ACC112 (cell line): ENCODE measurements at regions not wholly inside any gene's neighbourhood (a gene's known extent, or its start where the extent isn't known, plus 50 kb on each side); places are given as distances from the start of the nearest gene placed in this dataset.

ENCODE experiments used
- H2AFZ ChIP-seq: fragments of 200-600 bp; sonication (generic); one replicate; pipeline ENCODE4 v1.6.0; 2017; ENCODE audit warnings: antibody characterized with exemption, low read length; ENCODE audit not compliant: unreplicated experiment
- H3K27ac ChIP-seq: fragments of 200-600 bp; sonication (generic); 2 replicates; pipeline ENCODE4 v1.5.1; 2014; ENCODE audit warnings: low read depth, mild to moderate bottlenecking, antibody characterized with exemption, low read length, moderate library complexity
- H3K27me3 ChIP-seq: fragments of 200-600 bp; sonication (generic); 2 replicates; pipeline ENCODE4 v1.6.1; 2014; ENCODE audit warnings: mild to moderate bottlenecking, antibody characterized with exemption, low read length, moderate library complexity, mixed read lengths; ENCODE audit not compliant: insufficient read depth
- H3K36me3 ChIP-seq: fragments of 200-600 bp; sonication (generic); 2 replicates; pipeline ENCODE4 v1.6.1; 2016; ENCODE audit warnings: mild to moderate bottlenecking, antibody characterized with exemption, low read length, moderate library complexity, mixed read lengths; ENCODE audit not compliant: insufficient read depth
- H3K4me1 ChIP-seq: fragments of 200-600 bp; sonication (generic); one replicate; pipeline ENCODE4 v1.6.1; 2016; ENCODE audit warnings: low read length, mixed read lengths; ENCODE audit not compliant: insufficient read depth, unreplicated experiment, control insufficient read depth
- H3K4me3 ChIP-seq: fragments of 200-600 bp; sonication (generic); 2 replicates; pipeline ENCODE4 v1.5.1; 2014; ENCODE audit warnings: mild to moderate bottlenecking, low read depth, low read length
- H3K79me2 ChIP-seq: fragments of 200-600 bp; sonication (generic); one replicate; pipeline ENCODE4 v1.6.0; 2016; ENCODE audit warnings: low read length; ENCODE audit not compliant: control insufficient read depth, unreplicated experiment, insufficient read depth

DNA sequence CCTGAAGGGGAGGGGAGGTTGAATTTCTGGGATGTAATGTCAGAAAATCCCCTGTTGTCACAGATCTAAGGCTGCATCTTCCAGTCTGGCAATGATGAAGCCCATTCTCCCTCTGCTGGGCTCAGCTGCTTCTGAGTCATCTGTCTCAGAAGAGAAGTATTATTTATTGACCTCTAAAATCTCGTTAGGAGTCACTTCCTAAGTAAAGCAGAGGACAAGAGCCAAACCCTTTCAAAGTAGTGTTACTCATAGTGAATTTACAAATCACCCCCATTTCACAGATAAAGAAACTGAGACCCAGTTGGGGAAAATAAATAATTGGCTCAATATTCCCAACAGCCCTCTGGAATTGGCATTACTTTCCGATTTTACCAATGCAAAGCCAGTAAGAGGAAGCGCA lies 167.3 kb upstream of the SKOR2 start:
- H3K79me2 ChIP-seq = no peaks in the 10 kb centered on the region
- no peaks in the 10 kb centered on the region for H3K27me3 ChIP-seq
- H3K4me1 ChIP-seq = no peaks in the 10 kb centered on the region
- H3K4me3 ChIP-seq = no peak overlapping the region
- no peak overlapping the region for H2AFZ ChIP-seq
- no peaks in the 10 kb centered on the region for H3K36me3 ChIP-seq
- no peak overlapping the region for H3K27ac ChIP-seq

DNA sequence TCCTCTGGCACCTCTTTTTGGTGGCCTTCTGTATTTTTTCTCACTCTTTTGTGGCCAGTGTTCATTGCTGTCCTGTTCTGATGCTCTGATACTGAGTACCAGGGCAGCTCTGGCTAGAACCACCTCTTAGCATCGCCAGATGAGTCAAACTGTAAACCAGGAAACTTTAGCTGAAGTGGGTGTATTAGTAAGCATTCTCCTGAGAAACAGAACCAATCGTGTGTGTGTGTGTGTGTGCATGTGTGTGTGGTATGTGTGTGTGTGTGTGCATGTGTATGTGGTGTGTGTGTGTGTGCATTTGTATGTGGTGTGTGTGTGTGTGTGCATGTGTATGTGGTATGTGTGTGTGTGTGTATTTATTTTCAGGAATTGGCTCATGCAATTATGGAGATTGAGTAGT lies 166.3 kb upstream of the SKOR2 start:
- Histone ChIP-seq H3K27me3 (no peaks in the 10 kb centered on the region), H3K27ac (no peak overlapping the region), H3K36me3 (no peaks in the 10 kb centered on the region), H3K4me1 (no peaks in the 10 kb centered on the region), H2AFZ (no peak overlapping the region), H3K79me2 (no peaks in the 10 kb centered on the region), H3K4me3 (no peak overlapping the region)

DNA sequence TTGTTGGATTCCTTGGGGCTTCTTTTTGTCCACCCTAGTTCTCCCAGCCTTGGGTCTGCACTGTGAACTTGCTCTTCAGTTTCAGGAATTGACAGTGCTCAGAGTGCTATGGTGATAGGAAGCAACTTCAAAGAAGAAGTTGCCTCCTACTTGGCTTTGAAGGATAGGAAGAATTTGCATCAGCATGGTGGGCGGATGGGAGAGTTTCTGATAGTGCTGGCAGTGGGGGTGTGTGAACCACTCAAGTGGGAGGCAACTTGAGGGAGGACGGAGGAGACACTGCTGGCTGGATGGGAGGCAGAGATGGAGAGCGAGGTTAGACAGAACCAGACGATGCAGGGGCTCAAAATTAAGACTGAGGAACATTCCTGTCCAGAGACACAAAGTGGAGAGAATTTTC lies 164.4 kb upstream of the SKOR2 start:
- Histone ChIP-seq H2AFZ (no peak overlapping the region), H3K36me3 (no peaks in the 10 kb centered on the region), H3K27ac (no peak overlapping the region), H3K4me3 (no peak overlapping the region), H3K27me3 (no peaks in the 10 kb centered on the region), H3K4me1 (no peaks in the 10 kb centered on the region), H3K79me2 (no peaks in the 10 kb centered on the region)

DNA sequence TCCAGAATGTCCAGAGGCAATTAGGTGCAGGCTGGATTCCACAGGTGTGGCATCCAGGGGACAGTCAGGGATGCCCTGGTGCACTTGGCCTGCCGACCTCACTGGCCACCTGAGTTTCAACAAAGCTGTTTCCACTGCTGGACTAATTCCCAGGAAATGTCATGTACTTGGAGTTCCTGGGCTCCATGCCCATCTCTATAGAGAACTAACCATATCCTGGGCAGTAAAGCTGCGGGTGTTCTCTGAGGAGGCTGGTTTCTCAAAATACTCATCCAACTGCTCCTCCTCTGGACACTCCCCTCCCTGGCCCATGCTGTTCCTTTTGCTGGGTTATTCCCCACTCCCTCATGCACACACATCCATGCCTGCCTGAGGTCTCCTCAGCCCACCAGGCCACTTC lies 161.9 kb upstream of the SKOR2 start:
- H3K4me1 ChIP-seq = no peaks in the 10 kb centered on the region
- no peaks in the 10 kb centered on the region for H3K36me3 ChIP-seq
- no peaks in the 10 kb centered on the region for H3K27me3 ChIP-seq
- no peak overlapping the region for H3K4me3 ChIP-seq
- H2AFZ ChIP-seq = no peak overlapping the region
- no peaks in the 10 kb centered on the region for H3K79me2 ChIP-seq
- H3K27ac ChIP-seq = no peak overlapping the region

DNA sequence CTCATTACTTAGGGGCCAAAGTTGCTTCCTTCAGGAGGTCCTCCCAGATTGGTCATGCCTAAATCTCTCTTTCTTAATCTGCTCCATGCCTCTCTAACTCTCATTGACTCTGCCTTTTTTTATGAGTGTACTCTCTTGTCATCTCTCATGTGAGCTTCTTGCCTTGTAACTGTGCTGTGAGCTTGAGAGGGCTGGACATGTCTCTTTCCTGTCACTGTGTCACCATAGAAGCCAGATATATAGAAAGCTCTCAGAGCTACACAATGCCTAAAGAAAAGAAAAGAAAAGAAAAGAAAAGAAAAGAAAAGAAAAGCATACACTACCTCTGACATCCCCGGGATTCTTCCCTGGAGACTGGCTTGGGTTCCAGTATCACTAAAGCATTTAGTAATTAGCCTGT lies 161.5 kb upstream of the SKOR2 start:
- no peak overlapping the region for H3K4me3 ChIP-seq
- H3K27ac ChIP-seq = no peak overlapping the region
- H3K79me2 ChIP-seq = no peaks in the 10 kb centered on the region
- H3K4me1 ChIP-seq = no peaks in the 10 kb centered on the region
- no peaks in the 10 kb centered on the region for H3K27me3 ChIP-seq
- no peaks in the 10 kb centered on the region for H3K36me3 ChIP-seq
- no peak overlapping the region for H2AFZ ChIP-seq

DNA sequence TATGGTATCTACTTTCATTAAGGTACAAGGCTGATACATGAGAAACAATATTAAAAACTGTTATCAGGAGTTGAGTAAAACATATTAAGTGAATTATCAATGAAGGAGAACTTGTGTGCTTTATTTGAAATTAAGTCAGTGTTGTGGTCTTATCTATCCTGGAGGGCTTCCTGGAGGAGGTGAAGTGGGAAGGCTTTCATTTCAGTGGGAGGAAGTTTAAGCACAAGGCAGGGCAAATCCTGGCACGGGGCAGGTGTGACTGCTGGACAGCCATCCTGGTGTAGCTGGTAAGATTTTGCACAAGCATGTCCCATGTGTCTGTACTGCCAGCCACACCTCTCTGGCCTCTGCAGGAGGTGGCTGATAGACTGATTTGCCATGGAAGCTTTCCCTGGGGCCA lies 159.7 kb upstream of the SKOR2 start:
- Histone ChIP-seq H3K4me1 (no peaks in the 10 kb centered on the region), H3K27ac (no peak overlapping the region), H3K36me3 (no peaks in the 10 kb centered on the region), H3K79me2 (no peaks in the 10 kb centered on the region), H3K27me3 (no peaks in the 10 kb centered on the region), H2AFZ (no peak overlapping the region), H3K4me3 (no peak overlapping the region)

DNA sequence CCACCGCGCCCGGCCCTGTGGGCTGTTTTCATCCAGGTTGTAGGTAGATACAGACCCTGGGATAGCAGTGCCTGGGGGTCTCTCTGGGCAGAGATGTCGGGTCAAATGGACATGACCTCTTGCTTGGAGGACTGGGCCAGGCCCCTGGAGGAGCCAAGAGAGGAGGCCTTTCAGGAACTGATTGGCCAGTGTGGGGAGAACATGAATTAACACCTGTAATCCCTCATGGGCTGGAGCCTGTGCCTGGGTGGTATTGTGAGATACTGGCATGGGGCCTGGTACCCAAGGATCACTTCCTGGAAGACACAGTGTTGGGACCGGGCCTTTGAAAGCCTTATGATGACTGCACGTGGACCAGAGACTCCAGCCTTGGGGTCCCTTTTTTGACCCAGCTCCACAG lies 158.7 kb upstream of the SKOR2 start:
- Histone ChIP-seq H3K36me3 (no peaks in the 10 kb centered on the region), H2AFZ (no peak overlapping the region), H3K79me2 (no peaks in the 10 kb centered on the region), H3K4me1 (no peaks in the 10 kb centered on the region), H3K4me3 (no peak overlapping the region), H3K27me3 (no peaks in the 10 kb centered on the region), H3K27ac (no peak overlapping the region)

DNA sequence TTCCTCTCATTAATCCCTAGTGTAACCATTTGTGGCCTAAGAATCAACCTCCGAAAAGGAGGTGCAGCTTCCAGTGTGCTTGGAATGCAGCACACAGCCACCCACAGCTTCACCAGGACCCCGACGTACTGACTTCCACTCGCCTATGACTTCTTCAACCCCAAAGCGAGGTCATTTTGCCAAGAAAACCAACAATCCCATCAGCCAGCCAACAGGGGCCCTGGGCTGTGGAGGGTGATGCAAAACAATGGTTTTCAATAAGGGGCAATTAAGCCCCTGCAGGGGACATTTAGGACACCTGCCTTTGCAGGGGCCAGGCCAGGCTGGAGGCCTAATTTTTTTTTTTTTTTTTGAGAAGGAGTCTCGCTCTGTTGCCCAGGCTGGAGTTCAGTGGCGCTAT lies 158.1 kb upstream of the SKOR2 start:
- H3K4me1 ChIP-seq = no peaks in the 10 kb centered on the region
- H3K27ac ChIP-seq = no peak overlapping the region
- no peaks in the 10 kb centered on the region for H3K27me3 ChIP-seq
- H3K79me2 ChIP-seq = no peaks in the 10 kb centered on the region
- no peak overlapping the region for H3K4me3 ChIP-seq
- no peak overlapping the region for H2AFZ ChIP-seq
- no peaks in the 10 kb centered on the region for H3K36me3 ChIP-seq

DNA sequence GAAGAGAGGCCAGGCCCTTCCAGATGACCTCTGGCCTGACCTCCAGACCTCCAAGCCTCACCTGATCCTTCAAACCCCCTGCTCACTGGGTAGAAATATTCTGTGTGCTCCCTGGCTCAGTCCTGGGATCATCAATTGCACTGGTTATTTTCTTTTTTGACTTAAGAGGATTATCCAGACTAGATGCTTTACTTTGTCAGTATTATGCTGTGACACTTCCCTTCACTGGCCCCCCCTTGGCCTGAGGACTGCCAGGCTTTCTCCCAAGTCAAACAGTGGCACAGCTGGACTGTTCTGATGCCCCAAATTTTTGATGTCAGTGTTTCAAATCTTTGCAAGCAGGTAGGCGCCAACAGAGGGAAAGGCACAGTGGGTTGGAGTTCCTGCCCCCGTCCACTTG lies 156.3 kb upstream of the SKOR2 start:
- Histone ChIP-seq H3K4me3 (no peak overlapping the region), H2AFZ (no peak overlapping the region), H3K27me3 (no peaks in the 10 kb centered on the region), H3K4me1 (no peaks in the 10 kb centered on the region), H3K36me3 (no peaks in the 10 kb centered on the region), H3K79me2 (no peaks in the 10 kb centered on the region), H3K27ac (no peak overlapping the region)

DNA sequence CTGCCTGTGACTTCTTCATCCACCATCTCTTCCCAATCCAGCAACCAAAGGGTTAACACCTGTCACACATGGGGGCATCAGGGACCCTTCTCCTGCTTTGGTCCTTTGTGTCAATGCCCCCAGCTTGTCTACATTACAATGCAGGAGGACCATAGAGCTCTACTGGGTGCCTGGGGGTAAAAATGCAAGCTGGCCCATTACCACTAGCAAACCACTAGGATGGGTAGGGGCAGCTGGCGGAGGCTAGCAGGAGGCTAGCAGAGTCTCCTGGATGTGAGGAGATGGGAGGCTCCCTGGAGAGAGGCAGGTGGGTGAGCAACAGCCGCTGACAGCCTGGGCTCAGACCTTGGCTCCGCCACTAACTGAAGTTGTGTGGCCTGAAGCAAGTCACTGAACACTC lies 153.4 kb upstream of the SKOR2 start:
- H3K27ac ChIP-seq = no peak overlapping the region
- no peaks in the 10 kb centered on the region for H3K4me1 ChIP-seq
- no peaks in the 10 kb centered on the region for H3K36me3 ChIP-seq
- H3K79me2 ChIP-seq = no peaks in the 10 kb centered on the region
- no peak overlapping the region for H3K4me3 ChIP-seq
- no peaks in the 10 kb centered on the region for H3K27me3 ChIP-seq
- H2AFZ ChIP-seq = no peak overlapping the region

DNA sequence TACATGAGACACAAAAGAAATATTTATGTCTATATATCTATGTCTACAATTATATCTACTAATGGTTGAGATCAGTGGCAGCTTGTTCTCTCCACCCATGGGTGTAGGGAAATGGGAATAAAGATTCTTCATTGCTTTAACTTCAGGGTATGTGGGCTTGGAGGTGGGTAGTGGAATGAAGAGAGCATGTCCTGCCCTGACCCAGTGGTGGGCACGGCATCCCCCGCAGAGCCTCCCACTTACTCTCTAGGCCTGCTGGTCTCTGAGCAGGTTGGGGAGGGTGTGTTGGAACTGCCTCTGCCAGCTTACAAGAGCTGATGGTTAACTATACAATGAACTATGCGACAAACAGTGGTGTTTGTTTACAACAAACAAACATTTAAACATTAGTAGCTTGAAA lies 152.5 kb upstream of the SKOR2 start:
- Histone ChIP-seq H3K79me2 (no peaks in the 10 kb centered on the region), H3K36me3 (no peaks in the 10 kb centered on the region), H2AFZ (no peak overlapping the region), H3K27ac (no peak overlapping the region), H3K4me1 (no peaks in the 10 kb centered on the region), H3K4me3 (no peak overlapping the region), H3K27me3 (no peaks in the 10 kb centered on the region)

DNA sequence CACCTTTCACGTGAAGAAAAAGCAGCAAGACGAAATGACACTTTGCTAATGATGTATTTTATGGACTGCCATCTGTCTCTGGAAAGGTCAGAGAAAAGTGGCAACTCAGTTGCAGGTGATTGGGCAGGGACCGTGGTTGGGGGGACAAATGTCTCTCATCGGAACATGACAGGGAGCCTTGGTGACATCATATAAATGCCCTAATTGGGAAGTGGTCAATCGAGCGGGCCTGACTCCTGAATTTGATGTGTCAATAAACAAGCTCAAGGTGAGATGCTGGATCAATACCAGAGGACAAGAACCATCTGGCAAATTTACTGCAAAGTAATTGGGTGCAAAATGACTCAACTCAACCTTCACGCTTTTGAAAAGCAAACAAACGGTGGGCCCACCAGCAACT lies 151.9 kb upstream of the SKOR2 start:
- Histone ChIP-seq H2AFZ (no peak overlapping the region), H3K36me3 (no peaks in the 10 kb centered on the region), H3K79me2 (no peaks in the 10 kb centered on the region), H3K27ac (no peak overlapping the region), H3K27me3 (no peaks in the 10 kb centered on the region), H3K4me1 (no peaks in the 10 kb centered on the region), H3K4me3 (no peak overlapping the region)
